ENCODE measurements at regions not wholly inside any gene's neighbourhood (a gene's known extent, or its start where the extent isn't known, plus 50 kb on each side); places are given as distances from the start of the nearest gene placed in this dataset.
A peak's percentile ranks its signal among the peaks of the same experiment; 100 is the strongest.

DNA sequence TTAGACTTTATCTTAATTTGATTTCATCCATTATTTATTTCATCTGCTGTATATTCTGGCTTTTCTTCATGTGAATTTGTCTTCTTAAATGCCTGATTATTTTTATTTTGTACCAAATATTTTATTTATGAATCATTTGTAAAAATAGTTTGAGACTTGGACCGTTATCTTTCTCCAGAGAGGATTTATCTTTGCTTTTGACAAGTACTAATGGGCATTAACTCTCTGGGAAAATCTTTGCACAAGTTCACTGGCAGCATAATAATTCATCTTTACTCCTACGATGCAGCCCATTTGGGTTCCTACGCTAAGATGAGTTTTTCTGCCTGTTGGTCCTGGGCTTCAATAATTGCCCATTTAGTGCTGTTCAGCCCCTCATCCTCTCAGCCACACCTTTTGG lies 131.0 kb upstream of the RORB start:
- H3K9me3 ChIP-seq (ENCODE audit: control insufficient read depth, low read depth, low read length): no peaks in the 10 kb centered on the region
- no peak overlapping the region for H3K4me3 ChIP-seq (ENCODE audit: low read length)
- DNase-seq: no peak
- no peaks in the 10 kb centered on the region for H3K4me1 ChIP-seq (ENCODE audit: control insufficient read depth, insufficient read depth, low read length)
- no peak overlapping the region for H3K27ac ChIP-seq (ENCODE audit: low read length)
- no peaks in the 10 kb centered on the region for H3K27me3 ChIP-seq (ENCODE audit: control insufficient read depth, insufficient read depth, low read length)
- WGBS (ENCODE audit: insufficient coverage, low lambda C conversion rate): 74% methylated on average over 2 of the region's 3 CpGs
- no peaks in the 10 kb centered on the region for H3K36me3 ChIP-seq (ENCODE audit: control insufficient read depth, insufficient read depth, low read length)

DNA sequence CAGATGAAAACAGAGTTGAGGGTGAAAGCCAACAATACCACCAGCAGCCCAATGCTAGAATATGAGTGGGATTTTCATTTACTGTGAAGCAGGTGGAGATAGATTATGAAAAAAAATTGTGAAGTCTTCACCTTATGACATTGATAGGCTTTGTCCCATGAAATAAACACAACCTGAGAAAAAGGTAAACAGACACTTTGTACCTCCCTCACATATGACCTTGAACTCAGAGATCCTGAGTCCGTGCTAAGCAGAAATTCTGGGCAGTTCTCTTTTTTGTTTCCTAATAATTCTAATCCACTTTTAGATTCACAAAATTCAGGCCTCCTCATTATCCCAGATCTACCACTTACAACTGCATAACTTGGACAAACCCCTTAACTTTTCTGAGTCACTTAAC lies 127.3 kb upstream of the RORB start:
- H3K27me3 ChIP-seq (ENCODE audit: control insufficient read depth, insufficient read depth, low read length): no peaks in the 10 kb centered on the region
- no peak for DNase-seq
- H3K36me3 ChIP-seq (ENCODE audit: control insufficient read depth, insufficient read depth, low read length): no peaks in the 10 kb centered on the region
- no peak overlapping the region for H3K4me3 ChIP-seq (ENCODE audit: low read length)
- no peaks in the 10 kb centered on the region for H3K4me1 ChIP-seq (ENCODE audit: control insufficient read depth, insufficient read depth, low read length)
- WGBS (ENCODE audit: insufficient coverage, low lambda C conversion rate): 25% methylated on average over 1 of the region's 1 CpG
- no peaks in the 10 kb centered on the region for H3K9me3 ChIP-seq (ENCODE audit: control insufficient read depth, low read depth, low read length)
- H3K27ac ChIP-seq (ENCODE audit: low read length): no peak overlapping the region

GRCh38 chr9:74373348-74373747 lies 123.8 kb upstream of the RORB start:
- no peaks in the 10 kb centered on the region for H3K9me3 ChIP-seq (ENCODE audit: control insufficient read depth, low read depth, low read length)

DNA sequence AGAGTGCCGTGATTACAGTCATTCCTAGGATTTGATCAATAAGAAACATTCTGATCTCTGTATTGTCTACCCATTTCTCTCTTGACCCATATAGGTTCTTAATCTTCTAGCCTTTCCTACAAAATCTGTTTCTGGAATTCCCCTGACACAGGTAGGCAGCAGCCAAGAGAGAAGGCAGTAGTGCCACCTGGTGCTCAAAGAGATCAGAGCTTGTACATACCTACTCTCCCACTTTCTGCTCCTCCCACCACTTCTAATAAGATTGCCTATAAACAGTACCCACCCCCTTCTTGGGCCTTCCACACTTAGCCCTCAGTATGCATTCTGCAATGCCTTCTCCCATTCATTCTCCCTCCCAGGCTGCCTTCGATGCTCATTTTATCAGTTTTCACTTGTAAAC lies 117.4 kb upstream of the RORB start:
- WGBS (ENCODE audit: insufficient coverage, low lambda C conversion rate): 100% methylated on average over 1 of the region's 2 CpGs
- Histone ChIP-seq H3K36me3 (ENCODE audit: control insufficient read depth, insufficient read depth, low read length) (no peaks in the 10 kb centered on the region), H3K27ac (ENCODE audit: low read length) (no peak overlapping the region), H3K27me3 (ENCODE audit: control insufficient read depth, insufficient read depth, low read length) (no peaks in the 10 kb centered on the region), H3K4me1 (ENCODE audit: control insufficient read depth, insufficient read depth, low read length) (no peaks in the 10 kb centered on the region), H3K4me3 (ENCODE audit: low read length) (no peak overlapping the region), H3K9me3 (ENCODE audit: control insufficient read depth, low read depth, low read length) (no peaks in the 10 kb centered on the region)
- DNase-seq: peak; percentile 4 to 20

More at GRCh38 chr9:74373348-74373747, 123.8 kb upstream of the RORB start:
- Histone ChIP-seq H3K27ac (ENCODE audit: low read length) (no peak overlapping the region), H3K27me3 (ENCODE audit: control insufficient read depth, insufficient read depth, low read length) (no peaks in the 10 kb centered on the region), H3K36me3 (ENCODE audit: control insufficient read depth, insufficient read depth, low read length) (no peaks in the 10 kb centered on the region), H3K4me1 (ENCODE audit: control insufficient read depth, insufficient read depth, low read length) (no peaks in the 10 kb centered on the region), H3K4me3 (ENCODE audit: low read length) (no peak overlapping the region)
- no peak for DNase-seq

DNA sequence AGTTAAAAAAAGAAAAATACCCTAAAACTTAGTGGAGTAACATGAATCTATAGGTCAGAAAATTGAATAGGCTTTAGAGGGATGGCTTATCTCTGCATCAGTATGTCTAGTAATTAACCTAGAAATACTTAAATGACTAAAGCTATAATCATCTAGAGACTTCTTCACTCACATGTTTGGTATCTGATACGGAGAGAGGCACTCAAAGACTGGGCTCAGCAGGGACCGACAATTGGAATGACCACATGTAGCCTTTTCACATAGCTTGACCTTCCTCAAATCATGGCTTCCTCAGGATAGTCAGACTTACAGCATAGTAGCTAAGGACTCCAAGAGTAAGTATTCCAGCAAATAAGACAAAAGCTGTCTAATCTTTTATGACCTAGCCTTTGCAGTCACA lies 105.3 kb upstream of the RORB start:
- H3K9me3 ChIP-seq (ENCODE audit: control insufficient read depth, low read depth, low read length): no peaks in the 10 kb centered on the region
- H3K4me3 ChIP-seq (ENCODE audit: low read length): no peak overlapping the region
- no peaks in the 10 kb centered on the region for H3K4me1 ChIP-seq (ENCODE audit: control insufficient read depth, insufficient read depth, low read length)
- H3K27ac ChIP-seq (ENCODE audit: low read length): no peak overlapping the region
- DNase-seq: no peak
- no peaks in the 10 kb centered on the region for H3K36me3 ChIP-seq (ENCODE audit: control insufficient read depth, insufficient read depth, low read length)
- no peaks in the 10 kb centered on the region for H3K27me3 ChIP-seq (ENCODE audit: control insufficient read depth, insufficient read depth, low read length)
- WGBS (ENCODE audit: insufficient coverage, low lambda C conversion rate): no CpG with 5 or more reads among the region's 2 CpGs

- H3K4me1 ChIP-seq (ENCODE audit: control insufficient read depth, insufficient read depth, low read length): no peaks in the 10 kb centered on the region
- no peak for DNase-seq
- H3K9me3 ChIP-seq (ENCODE audit: control insufficient read depth, low read depth, low read length): peaks cover 9% of the 10 kb centered on the region
- H3K27ac ChIP-seq (ENCODE audit: low read length): no peak overlapping the region
- H3K27me3 ChIP-seq (ENCODE audit: control insufficient read depth, insufficient read depth, low read length): no peaks in the 10 kb centered on the region
- no peaks in the 10 kb centered on the region for H3K36me3 ChIP-seq (ENCODE audit: control insufficient read depth, insufficient read depth, low read length)
- no peak overlapping the region for H3K4me3 ChIP-seq (ENCODE audit: low read length)
Measured at GRCh38 chr9:74403581-74403980, 93.6 kb upstream of the RORB start.

DNA sequence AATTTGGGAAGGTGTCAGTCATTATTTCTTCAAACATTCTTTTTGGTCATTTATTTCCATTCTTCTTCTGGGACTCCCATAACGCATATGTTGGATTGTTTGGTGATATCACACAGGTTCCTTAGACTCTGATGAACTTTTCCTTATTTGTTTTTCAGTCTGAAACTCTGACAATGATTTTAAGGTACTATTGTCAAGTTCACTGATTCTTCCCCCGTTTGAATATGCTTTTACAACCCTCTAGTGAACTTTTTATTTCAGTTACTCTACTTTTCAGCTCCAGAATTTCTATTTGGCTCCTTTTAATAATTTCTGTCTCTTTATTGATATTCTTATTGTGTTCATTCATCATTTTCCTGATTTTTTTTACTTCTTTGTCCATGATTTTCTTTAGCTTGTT lies 92.5 kb upstream of the RORB start:
- Histone ChIP-seq H3K4me3 (ENCODE audit: low read length) (no peak overlapping the region), H3K4me1 (ENCODE audit: control insufficient read depth, insufficient read depth, low read length) (no peaks in the 10 kb centered on the region), H3K36me3 (ENCODE audit: control insufficient read depth, insufficient read depth, low read length) (no peaks in the 10 kb centered on the region), H3K27me3 (ENCODE audit: control insufficient read depth, insufficient read depth, low read length) (no peaks in the 10 kb centered on the region), H3K9me3 (ENCODE audit: control insufficient read depth, low read depth, low read length) (peaks cover 9% of the 10 kb centered on the region), H3K27ac (ENCODE audit: low read length) (no peak overlapping the region)
- 93% methylated on average over 2 of the region's 2 CpGs for WGBS (ENCODE audit: insufficient coverage, low lambda C conversion rate)
- no peak for DNase-seq

GRCh38 chr9:74407166-74407565 lies 90.0 kb upstream of the RORB start:
- Histone ChIP-seq H3K4me1 (ENCODE audit: control insufficient read depth, insufficient read depth, low read length) (no peaks in the 10 kb centered on the region), H3K4me3 (ENCODE audit: low read length) (no peak overlapping the region), H3K36me3 (ENCODE audit: control insufficient read depth, insufficient read depth, low read length) (no peaks in the 10 kb centered on the region), H3K27me3 (ENCODE audit: control insufficient read depth, insufficient read depth, low read length) (no peaks in the 10 kb centered on the region), H3K27ac (ENCODE audit: low read length) (no peak overlapping the region), H3K9me3 (ENCODE audit: control insufficient read depth, low read depth, low read length) (peaks cover 9% of the 10 kb centered on the region)
- no peak for DNase-seq
- 93% methylated on average over 3 of the region's 3 CpGs for WGBS (ENCODE audit: insufficient coverage, low lambda C conversion rate)

- no peak for DNase-seq
- no peaks in the 10 kb centered on the region for H3K9me3 ChIP-seq (ENCODE audit: control insufficient read depth, low read depth, low read length)
- H3K27me3 ChIP-seq (ENCODE audit: control insufficient read depth, insufficient read depth, low read length): no peaks in the 10 kb centered on the region
- no CpG with 5 or more reads among the region's 3 CpGs for WGBS (ENCODE audit: insufficient coverage, low lambda C conversion rate)
- no peaks in the 10 kb centered on the region for H3K36me3 ChIP-seq (ENCODE audit: control insufficient read depth, insufficient read depth, low read length)
- no peak overlapping the region for H3K4me3 ChIP-seq (ENCODE audit: low read length)
- no peaks in the 10 kb centered on the region for H3K4me1 ChIP-seq (ENCODE audit: control insufficient read depth, insufficient read depth, low read length)
- no peak overlapping the region for H3K27ac ChIP-seq (ENCODE audit: low read length)
Measured at GRCh38 chr9:74412236-74412979, 84.7 kb upstream of the RORB start.

- H3K27ac ChIP-seq (ENCODE audit: low read length): no peak overlapping the region
- WGBS (ENCODE audit: insufficient coverage, low lambda C conversion rate): no CpG with 5 or more reads among the region's 1 CpG
- no peaks in the 10 kb centered on the region for H3K4me1 ChIP-seq (ENCODE audit: control insufficient read depth, insufficient read depth, low read length)
- no peaks in the 10 kb centered on the region for H3K27me3 ChIP-seq (ENCODE audit: control insufficient read depth, insufficient read depth, low read length)
- no peaks in the 10 kb centered on the region for H3K36me3 ChIP-seq (ENCODE audit: control insufficient read depth, insufficient read depth, low read length)
- H3K4me3 ChIP-seq (ENCODE audit: low read length): no peak overlapping the region
- H3K9me3 ChIP-seq (ENCODE audit: control insufficient read depth, low read depth, low read length): no peaks in the 10 kb centered on the region
- DNase-seq: no peak
Measured at GRCh38 chr9:74413876-74414275, 83.3 kb upstream of the RORB start.

DNA sequence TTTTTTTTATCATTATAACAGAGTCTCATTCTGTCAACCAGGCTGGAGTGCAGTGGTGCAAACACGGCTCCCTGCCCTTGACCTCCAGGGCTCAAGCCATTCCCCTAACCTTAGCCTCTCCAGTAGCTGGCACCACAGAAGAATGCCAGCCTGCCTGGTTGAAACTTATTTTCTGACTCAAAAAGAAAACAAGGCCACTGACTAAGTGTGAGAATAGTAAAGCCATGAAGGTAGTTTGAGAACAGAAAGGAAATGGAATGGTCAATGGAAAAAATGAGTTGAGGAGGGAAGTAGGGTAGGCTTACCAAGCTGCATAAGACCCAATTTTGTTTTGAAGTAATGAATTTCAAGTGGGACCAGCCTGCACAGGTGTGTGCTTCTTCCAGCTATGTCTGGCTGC lies 82.8 kb upstream of the RORB start:
- WGBS (ENCODE audit: insufficient coverage, low lambda C conversion rate): no CpG with 5 or more reads among the region's 1 CpG
- no peaks in the 10 kb centered on the region for H3K9me3 ChIP-seq (ENCODE audit: control insufficient read depth, low read depth, low read length)
- H3K4me1 ChIP-seq (ENCODE audit: control insufficient read depth, insufficient read depth, low read length): no peaks in the 10 kb centered on the region
- no peak overlapping the region for H3K4me3 ChIP-seq (ENCODE audit: low read length)
- no peaks in the 10 kb centered on the region for H3K36me3 ChIP-seq (ENCODE audit: control insufficient read depth, insufficient read depth, low read length)
- no peak overlapping the region for H3K27ac ChIP-seq (ENCODE audit: low read length)
- no peaks in the 10 kb centered on the region for H3K27me3 ChIP-seq (ENCODE audit: control insufficient read depth, insufficient read depth, low read length)
- DNase-seq: no peak

All from large intestine (tissue), 3 donors.